HepG2 (cell line): ENCODE measurements at regions not wholly inside any gene's neighbourhood (a gene's known extent, or its start where the extent isn't known, plus 50 kb on each side); places are given as distances from the start of the nearest gene placed in this dataset.
A peak's percentile ranks its signal among the peaks of the same experiment; 100 is the strongest.

Experiments
- DNMT3B ChIP-seq: conservative IDR thresholded peaks from 2 replicates; pipeline ENCODE4 v1.6.1; 2016; ENCODE audit warnings: missing biosample characterization, control low read depth
- FOXP1 ChIP-seq, 2 experiments: fragments of 450-650 bp in 1 of 2; IDR thresholded peaks; 2 replicates each; pipeline ENCODE4 v1.6.1; 2017 to 2018; ENCODE audit warnings: antibody characterized with exemption in 1 of 2
- GABPB1 ChIP-seq: IDR thresholded peaks from 2 replicates; pipeline ENCODE4 v1.6.1; 2016; ENCODE audit warnings: mild to moderate bottlenecking, missing genetic modification reagents, moderate library complexity, missing compliant biosample characterization
- ISX ChIP-seq: sonication (generic); formaldehyde crosslinking; conservative IDR thresholded peaks from 2 replicates; pipeline ENCODE4 v1.5.0; 2020; ENCODE audit warnings: missing genetic modification reagents
- NFIC ChIP-seq: IDR thresholded peaks from 2 replicates; pipeline ENCODE4 v1.6.1; 2012; ENCODE audit warnings: mild to moderate bottlenecking, low read length, inconsistent platforms
- NR2F2 ChIP-seq: IDR thresholded peaks from 2 replicates; pipeline ENCODE4 v1.6.1; 2012; ENCODE audit warnings: low read depth, inconsistent platforms, borderline replicate concordance
- RNF2 ChIP-seq: fragments of 450-650 bp; conservative IDR thresholded peaks from 2 replicates; pipeline ENCODE4 v1.6.1; 2016; ENCODE audit warnings: low read depth
- TCF7 ChIP-seq: sonication (generic); IDR thresholded peaks from 2 replicates; pipeline ENCODE4 v1.6.1; 2016; ENCODE audit warnings: antibody characterized with exemption, low read depth
- ZKSCAN5 ChIP-seq: sonication (generic); formaldehyde crosslinking; IDR thresholded peaks from 2 replicates; pipeline ENCODE4 v1.5.1; 2020; ENCODE audit warnings: mild to moderate bottlenecking, missing genetic modification reagents
- ZNF232 ChIP-seq: sonication (generic); formaldehyde crosslinking; IDR thresholded peaks from 2 replicates; pipeline ENCODE4 v1.4.0; 2020; ENCODE audit warnings: missing genetic modification reagents, borderline replicate concordance
- ZNF264 ChIP-seq: sonication (generic); formaldehyde crosslinking; IDR thresholded peaks from 2 replicates; pipeline ENCODE4 v1.4.0; 2020; ENCODE audit warnings: missing genetic modification reagents
- TF ChIP-seq, protein P1 (sequence below): sonication (generic); formaldehyde crosslinking; IDR thresholded peaks from 2 replicates; pipeline ENCODE4 v1.8.1; 2023; ENCODE audit warnings: mild to moderate bottlenecking, missing genetic modification reagents
- TF ChIP-seq, protein P2 (sequence below): sonication (generic); formaldehyde crosslinking; IDR thresholded peaks from 2 replicates; pipeline ENCODE4 v1.4.0; 2020; ENCODE audit warnings: missing genetic modification reagents, low read depth, mild to moderate bottlenecking, borderline replicate concordance
- TF ChIP-seq, protein P3 (sequence below): sonication (generic); formaldehyde crosslinking; IDR thresholded peaks from 2 replicates; pipeline ENCODE4 v1.4.0; 2020; ENCODE audit warnings: missing genetic modification reagents
- TF ChIP-seq, protein P4 (sequence below): sonication (generic); formaldehyde crosslinking; IDR thresholded peaks from 2 replicates; pipeline ENCODE4 v1.5.0; 2020; ENCODE audit warnings: mild to moderate bottlenecking, missing genetic modification reagents, borderline replicate concordance

DNA sequence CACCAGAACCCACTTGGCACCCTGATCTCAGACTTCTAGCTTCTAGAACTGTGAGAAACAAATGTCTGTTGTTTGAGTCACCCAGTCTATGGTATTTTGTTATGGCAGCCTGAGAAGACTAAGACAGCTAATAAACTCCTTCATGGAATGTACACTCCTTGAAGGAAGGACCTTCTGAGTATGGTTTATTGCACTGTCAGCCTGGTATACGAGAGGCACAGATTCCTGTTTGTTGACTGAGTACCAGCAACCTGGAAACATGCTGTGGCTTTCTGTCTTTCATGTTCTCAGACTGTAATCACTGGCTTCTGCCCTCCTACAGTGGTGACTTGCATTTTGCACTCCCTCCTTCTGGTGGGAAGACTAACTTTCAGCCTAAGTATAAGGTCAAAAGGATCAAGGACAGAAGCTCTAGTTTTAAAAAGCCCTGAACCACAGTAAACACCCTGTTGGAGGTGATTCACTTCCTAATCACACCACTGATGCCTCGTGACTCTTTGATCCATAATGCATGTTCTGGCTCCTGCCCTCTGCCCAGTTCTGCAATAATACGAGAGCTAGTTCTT is 319.0 kb upstream of the NPSR1 start (continued):
- TF ChIP-seq NFIC: peak; percentile 21; the same call in 1 of the 2 replicates
- TF ChIP-seq GABPB1 (CRISPR knock-in tag): peak; percentile 27; the same call in 1 of the 2 replicates
- TF ChIP-seq, protein P1, sequence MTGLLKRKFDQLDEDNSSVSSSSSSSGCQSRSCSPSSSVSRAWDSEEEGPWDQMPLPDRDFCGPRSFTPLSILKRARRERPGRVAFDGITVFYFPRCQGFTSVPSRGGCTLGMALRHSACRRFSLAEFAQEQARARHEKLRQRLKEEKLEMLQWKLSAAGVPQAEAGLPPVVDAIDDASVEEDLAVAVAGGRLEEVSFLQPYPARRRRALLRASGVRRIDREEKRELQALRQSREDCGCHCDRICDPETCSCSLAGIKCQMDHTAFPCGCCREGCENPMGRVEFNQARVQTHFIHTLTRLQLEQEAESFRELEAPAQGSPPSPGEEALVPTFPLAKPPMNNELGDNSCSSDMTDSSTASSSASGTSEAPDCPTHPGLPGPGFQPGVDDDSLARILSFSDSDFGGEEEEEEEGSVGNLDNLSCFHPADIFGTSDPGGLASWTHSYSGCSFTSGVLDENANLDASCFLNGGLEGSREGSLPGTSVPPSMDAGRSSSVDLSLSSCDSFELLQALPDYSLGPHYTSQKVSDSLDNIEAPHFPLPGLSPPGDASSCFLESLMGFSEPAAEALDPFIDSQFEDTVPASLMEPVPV (CRISPR knock-in tag): no peak
- peak; percentile 11; the same call in 1 of the 2 replicates for TF ChIP-seq FOXP1 (IDR thresholded peaks at IDR 0.05)
- TF ChIP-seq FOXP1 (CRISPR knock-in tag; IDR thresholded peaks at IDR 0.05): peak; percentile 81
- TF ChIP-seq, protein P2, sequence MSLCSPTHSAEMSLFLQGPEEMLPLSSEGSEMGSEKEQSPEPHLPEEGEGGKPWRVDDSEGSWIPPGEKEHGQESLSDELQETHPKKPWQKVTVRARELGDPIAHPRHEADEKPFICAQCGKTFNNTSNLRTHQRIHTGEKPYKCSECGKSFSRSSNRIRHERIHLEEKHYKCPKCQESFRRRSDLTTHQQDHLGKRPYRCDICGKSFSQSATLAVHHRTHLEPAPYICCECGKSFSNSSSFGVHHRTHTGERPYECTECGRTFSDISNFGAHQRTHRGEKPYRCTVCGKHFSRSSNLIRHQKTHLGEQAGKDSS: no peak
- TF ChIP-seq RNF2: no peak
- TF ChIP-seq DNMT3B (CRISPR knock-in tag): 0 out of 2 replicates have a peak, but pooled peaks have one; percentile 59
- no peak for TF ChIP-seq ISX
- TF ChIP-seq, protein P3, sequence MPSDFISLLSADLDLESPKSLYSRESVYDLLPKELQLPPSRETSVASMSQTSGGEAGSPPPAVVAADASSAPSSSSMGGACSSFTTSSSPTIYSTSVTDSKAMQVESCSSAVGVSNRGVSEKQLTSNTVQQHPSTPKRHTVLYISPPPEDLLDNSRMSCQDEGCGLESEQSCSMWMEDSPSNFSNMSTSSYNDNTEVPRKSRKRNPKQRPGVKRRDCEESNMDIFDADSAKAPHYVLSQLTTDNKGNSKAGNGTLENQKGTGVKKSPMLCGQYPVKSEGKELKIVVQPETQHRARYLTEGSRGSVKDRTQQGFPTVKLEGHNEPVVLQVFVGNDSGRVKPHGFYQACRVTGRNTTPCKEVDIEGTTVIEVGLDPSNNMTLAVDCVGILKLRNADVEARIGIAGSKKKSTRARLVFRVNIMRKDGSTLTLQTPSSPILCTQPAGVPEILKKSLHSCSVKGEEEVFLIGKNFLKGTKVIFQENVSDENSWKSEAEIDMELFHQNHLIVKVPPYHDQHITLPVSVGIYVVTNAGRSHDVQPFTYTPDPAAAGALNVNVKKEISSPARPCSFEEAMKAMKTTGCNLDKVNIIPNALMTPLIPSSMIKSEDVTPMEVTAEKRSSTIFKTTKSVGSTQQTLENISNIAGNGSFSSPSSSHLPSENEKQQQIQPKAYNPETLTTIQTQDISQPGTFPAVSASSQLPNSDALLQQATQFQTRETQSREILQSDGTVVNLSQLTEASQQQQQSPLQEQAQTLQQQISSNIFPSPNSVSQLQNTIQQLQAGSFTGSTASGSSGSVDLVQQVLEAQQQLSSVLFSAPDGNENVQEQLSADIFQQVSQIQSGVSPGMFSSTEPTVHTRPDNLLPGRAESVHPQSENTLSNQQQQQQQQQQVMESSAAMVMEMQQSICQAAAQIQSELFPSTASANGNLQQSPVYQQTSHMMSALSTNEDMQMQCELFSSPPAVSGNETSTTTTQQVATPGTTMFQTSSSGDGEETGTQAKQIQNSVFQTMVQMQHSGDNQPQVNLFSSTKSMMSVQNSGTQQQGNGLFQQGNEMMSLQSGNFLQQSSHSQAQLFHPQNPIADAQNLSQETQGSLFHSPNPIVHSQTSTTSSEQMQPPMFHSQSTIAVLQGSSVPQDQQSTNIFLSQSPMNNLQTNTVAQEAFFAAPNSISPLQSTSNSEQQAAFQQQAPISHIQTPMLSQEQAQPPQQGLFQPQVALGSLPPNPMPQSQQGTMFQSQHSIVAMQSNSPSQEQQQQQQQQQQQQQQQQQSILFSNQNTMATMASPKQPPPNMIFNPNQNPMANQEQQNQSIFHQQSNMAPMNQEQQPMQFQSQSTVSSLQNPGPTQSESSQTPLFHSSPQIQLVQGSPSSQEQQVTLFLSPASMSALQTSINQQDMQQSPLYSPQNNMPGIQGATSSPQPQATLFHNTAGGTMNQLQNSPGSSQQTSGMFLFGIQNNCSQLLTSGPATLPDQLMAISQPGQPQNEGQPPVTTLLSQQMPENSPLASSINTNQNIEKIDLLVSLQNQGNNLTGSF (CRISPR knock-in tag): no peak
- no peak for TF ChIP-seq ZNF232
- TF ChIP-seq ZKSCAN5: 0 out of 2 replicates have a peak, but pooled peaks have one; percentile 38
- no peak for TF ChIP-seq ZNF264
- peak; percentile 66 for TF ChIP-seq NR2F2
- peak; percentile 89 for TF ChIP-seq TCF7
- TF ChIP-seq, protein P4, sequence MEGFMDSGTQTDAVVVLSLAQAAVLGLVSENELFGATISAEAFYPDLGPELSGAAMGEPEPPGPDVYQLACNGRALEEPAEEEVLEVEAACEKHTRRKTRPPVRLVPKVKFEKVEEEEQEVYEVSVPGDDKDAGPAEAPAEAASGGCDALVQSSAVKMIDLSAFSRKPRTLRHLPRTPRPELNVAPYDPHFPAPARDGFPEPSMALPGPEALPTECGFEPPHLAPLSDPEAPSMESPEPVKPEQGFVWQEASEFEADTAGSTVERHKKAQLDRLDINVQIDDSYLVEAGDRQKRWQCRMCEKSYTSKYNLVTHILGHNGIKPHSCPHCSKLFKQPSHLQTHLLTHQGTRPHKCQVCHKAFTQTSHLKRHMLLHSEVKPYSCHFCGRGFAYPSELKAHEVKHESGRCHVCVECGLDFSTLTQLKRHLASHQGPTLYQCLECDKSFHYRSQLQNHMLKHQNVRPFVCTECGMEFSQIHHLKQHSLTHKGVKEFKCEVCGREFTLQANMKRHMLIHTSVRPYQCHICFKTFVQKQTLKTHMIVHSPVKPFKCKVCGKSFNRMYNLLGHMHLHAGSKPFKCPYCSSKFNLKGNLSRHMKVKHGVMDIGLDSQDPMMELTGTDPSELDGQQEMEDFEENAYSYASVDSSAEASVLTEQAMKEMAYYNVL (CRISPR knock-in tag): no peak
